Endothelial cell of umbilical vein (primary cell): ENCODE measurements at regions not wholly inside any gene's neighbourhood (a gene's known extent, or its start where the extent isn't known, plus 50 kb on each side); places are given as distances from the start of the nearest gene placed in this dataset.

ENCODE experiments used
- CTCF ChIP-seq, 2 donors: IDR thresholded peaks; 1 replicate in 1 of 2; 2 replicates in 1 of 2; pipeline ENCODE4 v1.5.1; 2011; ENCODE audit warnings: low read length in 2 of 2, mild to moderate bottlenecking in 2 of 2, moderate library complexity in 2 of 2, control low read depth in 1 of 2, inconsistent platforms in 1 of 2, low read depth in 1 of 2; ENCODE audit not compliant: insufficient read depth in 1 of 2; ENCODE audit errors: extremely low read depth in 1 of 2
- EZH2 ChIP-seq: IDR thresholded peaks from 2 replicates; pipeline ENCODE4 v1.6.1; 2012; ENCODE audit warnings: borderline replicate concordance, low read depth, mild to moderate bottlenecking, moderate library complexity, low read length, inconsistent platforms; ENCODE audit not compliant: severe bottlenecking
- MAX ChIP-seq: IDR thresholded peaks from 2 replicates; pipeline ENCODE4 v1.6.1; 2011; ENCODE audit not compliant: insufficient read depth, insufficient read length
- POLR2A ChIP-seq: IDR thresholded peaks from 2 replicates; pipeline ENCODE4 v1.6.1; 2012; ENCODE audit warnings: low read depth, mild to moderate bottlenecking, control low read depth, low read length

GRCh38 chr9:100671898-100672297, 94.0 kb downstream of the CAVIN4 start:
- TF ChIP-seq CTCF (IDR thresholded peaks at IDR 0.05; ENCODE audit: extremely low read depth in 1 of 2, insufficient read depth in 1 of 2, low read depth in 1 of 2, low read length in 2 of 2) = no peak
- TF ChIP-seq POLR2A = no peak
- no peak for TF ChIP-seq EZH2
- no peak for TF ChIP-seq MAX
